ENCODE measurements at regions not wholly inside any gene's neighbourhood (a gene's known extent, or its start where the extent isn't known, plus 50 kb on each side); places are given as distances from the start of the nearest gene placed in this dataset.
A peak's percentile ranks its signal among the peaks of the same experiment; 100 is the strongest.

- DNase-seq: no peak
Observed at GRCh38 chr2:38142627-38143026, 66.7 kb upstream of the CYP1B1 start.

- no peak for DNase-seq
Observed at GRCh38 chr2:38141501-38141900, 65.5 kb upstream of the CYP1B1 start.

- no peak for DNase-seq
Observed at GRCh38 chr2:38138996-38139395, 63.0 kb upstream of the CYP1B1 start.

- DNase-seq: no peak
Observed at GRCh38 chr2:38138419-38138818, 62.5 kb upstream of the CYP1B1 start.

- peak; percentile 65 for DNase-seq
Observed at GRCh38 chr2:38137958-38138357, 62.0 kb upstream of the CYP1B1 start.

GRCh38 chr2:38131676-38132075, 55.7 kb upstream of the CYP1B1 start:
- no peak for DNase-seq

- DNase-seq: no peak
Observed at GRCh38 chr2:38130876-38131275, 54.9 kb upstream of the CYP1B1 start.

GRCh38 chr2:38129987-38130386, 54.0 kb upstream of the CYP1B1 start:
- no peak for DNase-seq

GRCh38 chr2:38129481-38129880, 53.5 kb upstream of the CYP1B1 start:
- DNase-seq: no peak

- DNase-seq: no peak
Observed at GRCh38 chr2:38128653-38129052, 52.7 kb upstream of the CYP1B1 start.

- DNase-seq: no peak
Observed at GRCh38 chr2:38127277-38127676, 51.3 kb upstream of the CYP1B1 start.

GRCh38 chr2:38125842-38126241, 49.9 kb upstream of the CYP1B1 start:
- DNase-seq: no peak
